SK-N-SH (cell line): ENCODE measurements at regions not wholly inside any gene's neighbourhood (a gene's known extent, or its start where the extent isn't known, plus 50 kb on each side); places are given as distances from the start of the nearest gene placed in this dataset.

Source experiments
- CTCF ChIA-PET: fragments of 300-600, 350-600 bp; formaldehyde crosslinking; extraction: SDS; loops from one replicate; lab custom pipeline; 2021; lab: Yijun Ruan, JAX
- POLR2A ChIA-PET: fragments of 350-600 bp; sonication (Branson Sonifier 250); formaldehyde crosslinking; extraction: SDS; loops from one replicate; lab custom pipeline; 2020; ENCODE audit warnings: antibody characterized with exemption, inconsistent platforms; lab: Yijun Ruan, JAX
- DNase-seq: peaks from one replicate; pipeline ENCODE4 v3.0.0; 2012
- H2AFZ ChIP-seq: fragments of 200-600 bp; sonication (generic); 2 replicates; pipeline ENCODE4 v1.8.1; 2016; ENCODE audit warnings: antibody characterized with exemption, mild to moderate bottlenecking, low read depth
- H3F3A ChIP-seq: fragments of 200-600 bp; sonication (generic); replicated peaks from 2 replicates; pipeline ENCODE3; 2016; ENCODE audit warnings: antibody characterized with exemption, mild to moderate bottlenecking; ENCODE audit not compliant: insufficient read depth
- H3K27ac ChIP-seq, 2 experiments: fragments of 200-500 bp in 1 of 2; fragments of 200-600 bp in 1 of 2; sonication (Bioruptor generic) in 1 of 2; sonication (generic), shearing (Covaris generic) in 1 of 2; 2 replicates each; pipeline versions ENCODE4 v1.5.1 to v1.6.1; 2014 to 2016; ENCODE audit warnings: low read depth in 2 of 2, inconsistent platforms in 1 of 2, low read length in 1 of 2, mild to moderate bottlenecking in 1 of 2, mixed read lengths in 1 of 2
- H3K27me3 ChIP-seq: fragments of 200-600 bp; sonication (generic), shearing (Covaris generic); 2 replicates; pipeline ENCODE4 v1.6.1; 2016; ENCODE audit warnings: mixed run types; ENCODE audit not compliant: insufficient read depth
- H3K36me3 ChIP-seq, 2 experiments: fragments of 200-500 bp in 1 of 2; fragments of 200-600 bp in 1 of 2; sonication (Bioruptor generic) in 1 of 2; sonication (generic) in 1 of 2; replicated peaks in 1 of 2; 2 replicates each; pipeline versions ENCODE3 to v1.5.1; 2014 to 2016; ENCODE audit warnings: low read length in 1 of 2, mild to moderate bottlenecking in 1 of 2; ENCODE audit not compliant: insufficient read depth in 2 of 2, control insufficient read depth in 1 of 2
- H3K4me1 ChIP-seq, 2 experiments: fragments of 200-500 bp in 1 of 2; fragments of 200-600 bp in 1 of 2; sonication (Bioruptor generic) in 1 of 2; sonication (generic), shearing (Covaris generic) in 1 of 2; 2 replicates each; pipeline versions ENCODE4 v1.5.1 to v1.6.1; 2014 to 2016; ENCODE audit warnings: low read depth in 1 of 2, low read length in 1 of 2, mixed run types in 1 of 2; ENCODE audit not compliant: insufficient read depth in 2 of 2, control insufficient read depth in 1 of 2
- H3K4me2 ChIP-seq: fragments of 200-600 bp; sonication (generic), shearing (Covaris generic); 2 replicates; pipeline ENCODE4 v1.6.1; 2017; ENCODE audit warnings: mixed run types
- H3K4me3 ChIP-seq, 2 experiments: fragments of 200-500 bp in 1 of 2; fragments of 200-600 bp in 1 of 2; sonication (Bioruptor generic) in 1 of 2; sonication (generic), shearing (Covaris generic) in 1 of 2; 2 replicates each; pipeline versions ENCODE4 v1.5.1 to v1.8.1; 2014 to 2016; ENCODE audit warnings: low read depth in 2 of 2, inconsistent platforms in 1 of 2, low read length in 1 of 2, mild to moderate bottlenecking in 1 of 2, mixed read lengths in 1 of 2, moderate library complexity in 1 of 2
- H3K79me2 ChIP-seq: fragments of 200-600 bp; sonication (generic); 2 replicates; pipeline ENCODE4 v1.8.1; 2017; ENCODE audit warnings: mild to moderate bottlenecking; ENCODE audit not compliant: insufficient read depth
- H3K9ac ChIP-seq: fragments of 200-600 bp; sonication (generic); 2 replicates; pipeline ENCODE4 v1.6.1; 2017; ENCODE audit warnings: mixed run types
- H3K9me2 ChIP-seq: fragments of 200-600 bp; sonication (generic); 2 replicates; pipeline ENCODE4 v1.6.1; 2017; ENCODE audit warnings: mixed run types
- H3K9me3 ChIP-seq: fragments of 200-600 bp; sonication (generic); 2 replicates; pipeline ENCODE4 v1.6.1; 2017; ENCODE audit warnings: mixed run types, mild to moderate bottlenecking, moderate library complexity
- H4K20me1 ChIP-seq: fragments of 200-600 bp; sonication (generic); 2 replicates; pipeline ENCODE4 v1.6.1; 2017; ENCODE audit warnings: mild to moderate bottlenecking, mixed run types; ENCODE audit not compliant: insufficient read depth
- CTCF ChIP-seq: fragments of 200-600 bp; sonication (generic); IDR thresholded peaks from 2 replicates; pipeline ENCODE4 v1.6.1; 2017; ENCODE audit warnings: antibody characterized with exemption, mild to moderate bottlenecking, moderate library complexity
- ELF1 ChIP-seq: IDR thresholded peaks from 2 replicates; pipeline ENCODE4 v1.4.0; 2012
- EP300 ChIP-seq, 2 experiments: IDR thresholded peaks; 2 replicates each; pipeline versions ENCODE4 v1.4.0 to v1.6.1; 2012; ENCODE audit warnings: borderline replicate concordance in 1 of 2, low read depth in 1 of 2, low read length in 1 of 2
- FOXJ3 ChIP-seq: sonication (generic); formaldehyde crosslinking; IDR thresholded peaks from 2 replicates; pipeline ENCODE4 v1.5.1; 2020; ENCODE audit warnings: mild to moderate bottlenecking, missing genetic modification reagents
- FOXM1 ChIP-seq: IDR thresholded peaks from 2 replicates; pipeline ENCODE4 v1.4.0; 2012; ENCODE audit warnings: low read depth, mild to moderate bottlenecking
- GATA2 ChIP-seq: sonication (generic); formaldehyde crosslinking; IDR thresholded peaks from 2 replicates; pipeline ENCODE4 v1.5.0; 2020; ENCODE audit warnings: mild to moderate bottlenecking, missing genetic modification reagents
- NFIC ChIP-seq: IDR thresholded peaks from 2 replicates; pipeline ENCODE4 v1.4.0; 2012; ENCODE audit warnings: borderline replicate concordance
- NRF1 ChIP-seq: IDR thresholded peaks from 2 replicates; pipeline ENCODE4 v1.6.1; 2012; ENCODE audit warnings: low read depth, mild to moderate bottlenecking, low read length
- PBX3 ChIP-seq: IDR thresholded peaks from 2 replicates; pipeline ENCODE4; 2012
- REST ChIP-seq: IDR thresholded peaks from 2 replicates; pipeline ENCODE4 v1.6.1; 2012; ENCODE audit warnings: mild to moderate bottlenecking, low read depth, low read length, moderate library complexity
- RXRA ChIP-seq: IDR thresholded peaks from 2 replicates; pipeline ENCODE4 v1.4.0; 2012; ENCODE audit warnings: low read depth, mild to moderate bottlenecking, borderline replicate concordance
- SIN3A ChIP-seq: IDR thresholded peaks from 2 replicates; pipeline ENCODE4 v1.6.1; 2012; ENCODE audit warnings: low read depth, mild to moderate bottlenecking, low read length, moderate library complexity, borderline replicate concordance
- TAF1 ChIP-seq: IDR thresholded peaks from 2 replicates; pipeline ENCODE4 v1.6.1; 2012; ENCODE audit warnings: low read depth, mild to moderate bottlenecking, low read length, moderate library complexity, borderline replicate concordance
- TCF12 ChIP-seq: IDR thresholded peaks from 2 replicates; pipeline ENCODE4 v1.4.0; 2012
- TEAD4 ChIP-seq: IDR thresholded peaks from 2 replicates; pipeline ENCODE4 v1.4.0; 2012; ENCODE audit warnings: mild to moderate bottlenecking, borderline replicate concordance; ENCODE audit not compliant: insufficient read depth
- YY1 ChIP-seq: IDR thresholded peaks from 2 replicates; pipeline ENCODE4 v1.4.0; 2012; ENCODE audit warnings: low read depth, mild to moderate bottlenecking
- WGBS: methylation state at CpG from one replicate; pipeline ENCODE4 v1.1.6; 2017; ENCODE audit warnings: low lambda C conversion rate; 5-methylcytosine and 5-hydroxymethylcytosine counted together
- TF ChIP-seq, protein P1 (sequence below): fragments of 150-350 bp; IDR thresholded peaks from 2 replicates; pipeline ENCODE4 v1.6.1; 2017; ENCODE audit warnings: antibody characterized with exemption, low read length, low read depth, borderline replicate concordance
- TF ChIP-seq, protein P2 (sequence below): fragments of 150-350 bp; IDR thresholded peaks from 2 replicates; pipeline ENCODE4 v1.6.1; 2016; ENCODE audit warnings: mild to moderate bottlenecking, low read depth, low read length

DNA sequence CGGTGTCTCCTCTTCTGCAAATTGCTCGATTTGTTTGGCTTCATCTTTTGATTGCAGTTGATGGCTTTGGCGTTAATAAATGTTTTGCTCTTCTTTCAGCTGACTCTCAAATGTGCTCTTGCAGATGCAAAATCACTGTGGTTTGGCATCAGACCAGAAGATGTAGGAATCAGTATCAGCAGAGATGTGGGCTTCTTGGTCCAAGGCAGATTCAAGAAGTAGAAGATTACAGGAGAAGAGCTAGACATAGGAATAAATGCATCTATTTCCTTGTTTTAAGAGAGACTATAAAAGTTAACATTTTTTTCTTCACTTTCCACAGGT lies 59.8 kb upstream of the BACH1 start:
- H3K27ac ChIP-seq = peak overlapping the region; percentile 4 to 22; a peak in 2 of 4 replicates

More for the DNA sequence above, 59.8 kb upstream of the BACH1 start:
- DNase-seq = no peak
- WGBS = 29% methylated on average over 3 of the region's 3 CpGs
- no peaks in the 10 kb centered on the region for H3K79me2 ChIP-seq
- no peaks in the 10 kb centered on the region for H3K9me3 ChIP-seq
- H3F3A ChIP-seq = no peaks in the 10 kb centered on the region
- peak; percentile 53 for TF ChIP-seq TCF12
- peak; percentile 73 for TF ChIP-seq PBX3
- no peak for TF ChIP-seq YY1
- TF ChIP-seq GATA2 = no peak
- TF ChIP-seq NFIC = peak; percentile 85
- no peak for TF ChIP-seq CTCF
- no peak for TF ChIP-seq ELF1
- TF ChIP-seq REST = no peak
- no peak for TF ChIP-seq FOXM1
- TF ChIP-seq TAF1 = no peak
- TF ChIP-seq, protein P1, sequence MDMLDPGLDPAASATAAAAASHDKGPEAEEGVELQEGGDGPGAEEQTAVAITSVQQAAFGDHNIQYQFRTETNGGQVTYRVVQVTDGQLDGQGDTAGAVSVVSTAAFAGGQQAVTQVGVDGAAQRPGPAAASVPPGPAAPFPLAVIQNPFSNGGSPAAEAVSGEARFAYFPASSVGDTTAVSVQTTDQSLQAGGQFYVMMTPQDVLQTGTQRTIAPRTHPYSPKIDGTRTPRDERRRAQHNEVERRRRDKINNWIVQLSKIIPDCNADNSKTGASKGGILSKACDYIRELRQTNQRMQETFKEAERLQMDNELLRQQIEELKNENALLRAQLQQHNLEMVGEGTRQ = no peak
- no peak for TF ChIP-seq SIN3A
- no peak for TF ChIP-seq RXRA
- TF ChIP-seq TEAD4 = no peak
- TF ChIP-seq, protein P2, sequence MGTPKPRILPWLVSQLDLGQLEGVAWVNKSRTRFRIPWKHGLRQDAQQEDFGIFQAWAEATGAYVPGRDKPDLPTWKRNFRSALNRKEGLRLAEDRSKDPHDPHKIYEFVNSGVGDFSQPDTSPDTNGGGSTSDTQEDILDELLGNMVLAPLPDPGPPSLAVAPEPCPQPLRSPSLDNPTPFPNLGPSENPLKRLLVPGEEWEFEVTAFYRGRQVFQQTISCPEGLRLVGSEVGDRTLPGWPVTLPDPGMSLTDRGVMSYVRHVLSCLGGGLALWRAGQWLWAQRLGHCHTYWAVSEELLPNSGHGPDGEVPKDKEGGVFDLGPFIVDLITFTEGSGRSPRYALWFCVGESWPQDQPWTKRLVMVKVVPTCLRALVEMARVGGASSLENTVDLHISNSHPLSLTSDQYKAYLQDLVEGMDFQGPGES = no peak
- TF ChIP-seq FOXJ3 = no peak
- TF ChIP-seq EP300 (IDR thresholded peaks at IDR 0.05; ENCODE audit: borderline replicate concordance in 1 of 2, low read depth in 1 of 2, low read length in 1 of 2) = no peak
- no peak for TF ChIP-seq NRF1
- ChIA-PET POLR2A (interaction anchor here (0.9 kb wide), 1 partner anchor 59 kb away, joined by 3 read pairs; the partner anchor contains the start of gene BACH1), CTCF (interaction anchor here (0.8 to 1.1 kb wide), 2 partner anchors 35 to 133 kb away, joined by 3 to 4 read pairs; no protein-coding TSS in a partner anchor)
- no peaks in the 10 kb centered on the region for H4K20me1 ChIP-seq
- H3K36me3 ChIP-seq = peaks cover 0 to 2% of the 10 kb centered on the region in 2 experiments
- H3K4me3 ChIP-seq = no peak overlapping the region
- H2AFZ ChIP-seq = no peak overlapping the region; the same call in 1 of the 2 replicates
- no peak overlapping the region for H3K9ac ChIP-seq
- peak overlapping the region; percentile 0; the same call in 1 of the 2 replicates for H3K4me2 ChIP-seq
- peaks cover 0 to 31% of the 10 kb centered on the region in 2 experiments; a peak in 2 of 4 replicates for H3K4me1 ChIP-seq
- no peaks in the 10 kb centered on the region for H3K9me2 ChIP-seq
- no peaks in the 10 kb centered on the region for H3K27me3 ChIP-seq
